GM18502 (cell line): ENCODE measurements at regions not wholly inside any gene's neighbourhood (a gene's known extent, or its start where the extent isn't known, plus 50 kb on each side); places are given as distances from the start of the nearest gene placed in this dataset.
"Not testable (repeated sequence)": the region's sequence is repeated elsewhere in the genome, so short reads cannot be mapped to it uniquely, and the experiment has no call there.

Experiments used
- ATAC-seq: cut with Tn5 transposase; IDR thresholded peaks from one replicate; pipeline ENCODE4 v1.9.1; 2021; ENCODE audit warnings: mild to moderate bottlenecking; ENCODE audit not compliant: unreplicated experiment, poor library complexity

- not testable (repeated sequence) for ATAC-seq
These were observed 51.8 kb upstream of the SLC39A8 start for GRCh38 chr4:102397056-102397455.

- no peak for ATAC-seq
These were observed 53.7 kb upstream of the SLC39A8 start for GRCh38 chr4:102399021-102399420.

GRCh38 chr4:102400898-102401297 is 55.6 kb upstream of the SLC39A8 start:
- no peak for ATAC-seq

- ATAC-seq: no peak
These were observed 56.9 kb upstream of the SLC39A8 start for GRCh38 chr4:102402223-102402622.

- no peak for ATAC-seq
These were observed 57.8 kb upstream of the SLC39A8 start for GRCh38 chr4:102403116-102403515.

- ATAC-seq: no peak
These were observed 59.2 kb upstream of the SLC39A8 start for GRCh38 chr4:102404431-102404969.

GRCh38 chr4:102405821-102406401 is 60.6 kb upstream of the SLC39A8 start:
- ATAC-seq: no peak

- ATAC-seq: not testable (repeated sequence)
These were observed 65.6 kb upstream of the SLC39A8 start for GRCh38 chr4:102410884-102411283.

GRCh38 chr4:102411408-102411807 is 66.1 kb upstream of the SLC39A8 start:
- ATAC-seq: no peak

GRCh38 chr4:102416765-102417164 is 71.5 kb upstream of the SLC39A8 start:
- ATAC-seq: no peak

- no peak for ATAC-seq
These were observed 75.5 kb upstream of the SLC39A8 start for GRCh38 chr4:102420563-102421398.

GRCh38 chr4:102422843-102423242 is 77.6 kb upstream of the SLC39A8 start:
- no peak for ATAC-seq

GRCh38 chr4:102423375-102423774 is 77.8 kb upstream of the NFKB1 start:
- no peak for ATAC-seq

GRCh38 chr4:102427371-102427998 is 73.7 kb upstream of the NFKB1 start:
- no peak for ATAC-seq

- no peak for ATAC-seq
These were observed 73.0 kb upstream of the NFKB1 start for GRCh38 chr4:102428122-102428521.

- no peak for ATAC-seq
These were observed 71.6 kb upstream of the NFKB1 start for GRCh38 chr4:102429553-102429952.

- peak; percentile 21 for ATAC-seq
These were observed 70.7 kb upstream of the NFKB1 start for GRCh38 chr4:102430461-102430910.

- no peak for ATAC-seq
These were observed 69.6 kb upstream of the NFKB1 start for GRCh38 chr4:102431608-102431961.

GRCh38 chr4:102437111-102437510 is 64.0 kb upstream of the NFKB1 start:
- no peak for ATAC-seq

GRCh38 chr4:102438396-102439235 is 62.5 kb upstream of the NFKB1 start:
- ATAC-seq: no peak
